ENCODE measurements at regions not wholly inside any gene's neighbourhood (a gene's known extent, or its start where the extent isn't known, plus 50 kb on each side); places are given as distances from the start of the nearest gene placed in this dataset.

DNA sequence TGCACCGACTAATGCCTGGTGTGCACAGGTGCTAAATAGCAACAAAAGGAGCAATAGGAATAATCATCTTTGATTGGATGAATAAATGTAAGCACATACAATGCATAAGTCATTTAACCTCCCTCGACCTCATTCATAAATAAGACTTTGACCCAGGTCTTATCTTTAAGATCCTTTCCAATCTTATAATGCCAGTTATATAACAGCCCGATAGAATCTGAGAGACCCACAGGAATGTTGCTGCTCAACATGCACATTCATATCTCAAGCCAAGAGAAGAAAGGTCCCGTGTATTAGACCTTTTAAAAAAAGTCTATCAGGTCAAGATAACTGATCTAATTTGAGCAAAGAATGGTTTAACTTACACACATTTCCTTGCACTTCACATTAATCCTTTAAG, 146.8 kb upstream of the SOX9 start:
- no peak for DNase-seq (ENCODE audit: low read depth in 2 of 3, low spot score in 1 of 3)

GRCh38 chr17:71975331-71975801, 145.5 kb upstream of the SOX9 start:
- no peak for DNase-seq (ENCODE audit: low read depth in 2 of 3, low spot score in 1 of 3)

GRCh38 chr17:71976011-71976649, 144.7 kb upstream of the SOX9 start:
- no peak for DNase-seq (ENCODE audit: low read depth in 2 of 3, low spot score in 1 of 3)

GRCh38 chr17:71978435-71978834, 142.4 kb upstream of the SOX9 start:
- no peak for DNase-seq (ENCODE audit: low read depth in 2 of 3, low spot score in 1 of 3)

- DNase-seq (ENCODE audit: low read depth in 2 of 3, low spot score in 1 of 3) = no peak
These were observed 140.6 kb upstream of the SOX9 start for GRCh38 chr17:71980171-71980570.

DNA sequence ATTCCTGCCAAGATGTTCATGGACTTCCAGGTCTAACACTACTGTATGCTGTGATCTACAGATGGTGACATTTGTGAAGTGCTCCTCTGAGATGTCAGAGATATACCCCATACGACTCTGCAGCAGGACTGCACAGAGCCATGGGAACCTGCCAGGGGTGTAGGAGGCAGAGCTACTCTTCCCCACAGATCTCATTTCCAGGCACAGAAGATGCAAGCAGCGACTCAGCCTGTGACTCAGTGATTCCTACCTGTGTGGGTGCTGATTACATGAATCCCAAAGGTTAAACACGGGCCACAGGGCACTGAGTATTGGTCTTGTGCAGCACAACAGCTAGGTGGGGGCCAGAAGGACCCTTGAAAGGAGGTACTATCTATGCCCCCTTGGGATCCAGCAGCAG, 137.0 kb upstream of the SOX9 start:
- DNase-seq (ENCODE audit: low read depth in 2 of 3, low spot score in 1 of 3) = peak in 2 of 3 donors; percentile 3 to 12

DNA sequence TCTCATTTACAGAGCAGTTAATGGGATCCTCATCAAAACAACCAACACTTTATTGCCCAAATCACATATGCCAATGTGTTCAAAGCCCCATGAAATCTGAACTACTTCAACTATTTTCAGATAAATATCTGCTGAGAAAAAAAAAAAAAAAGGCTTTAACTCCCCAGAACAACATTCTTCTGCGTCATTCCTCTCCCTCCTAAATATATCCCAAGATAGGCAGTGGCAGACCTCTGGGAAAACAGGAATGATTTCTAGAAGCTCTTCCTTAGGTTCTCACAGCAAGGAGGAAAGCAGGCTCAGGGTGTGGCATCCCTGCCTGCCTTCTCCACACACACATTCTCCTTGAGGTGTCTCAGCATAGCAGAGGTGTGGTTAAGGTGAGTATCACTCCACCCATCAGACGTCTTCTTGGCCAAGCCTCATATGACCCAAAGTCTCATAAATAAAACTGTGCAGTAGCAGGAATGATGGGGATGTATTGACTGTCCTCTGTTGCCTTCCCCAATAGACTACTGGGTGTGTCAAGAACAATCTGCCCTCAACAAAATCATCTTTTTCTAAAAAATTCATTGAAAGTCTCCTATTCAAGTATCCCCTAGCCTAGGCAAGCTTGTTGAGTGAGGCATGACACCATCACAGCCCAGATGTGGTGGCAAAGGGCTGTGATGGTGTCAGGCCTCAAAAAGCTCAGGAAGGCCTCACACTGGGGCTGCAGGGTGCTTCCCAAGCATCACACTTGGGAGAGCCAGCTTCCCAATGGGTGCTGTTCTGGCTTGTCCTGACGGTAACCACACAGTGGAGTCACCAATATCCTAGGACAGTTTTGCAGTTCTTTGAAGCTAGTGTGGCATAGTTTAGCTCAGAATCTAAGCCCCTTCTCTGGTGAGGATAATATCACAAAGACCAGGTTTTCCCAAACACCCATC, 135.4 kb upstream of the SOX9 start:
- DNase-seq (ENCODE audit: low read depth in 2 of 3, low spot score in 1 of 3) = no peak

DNA sequence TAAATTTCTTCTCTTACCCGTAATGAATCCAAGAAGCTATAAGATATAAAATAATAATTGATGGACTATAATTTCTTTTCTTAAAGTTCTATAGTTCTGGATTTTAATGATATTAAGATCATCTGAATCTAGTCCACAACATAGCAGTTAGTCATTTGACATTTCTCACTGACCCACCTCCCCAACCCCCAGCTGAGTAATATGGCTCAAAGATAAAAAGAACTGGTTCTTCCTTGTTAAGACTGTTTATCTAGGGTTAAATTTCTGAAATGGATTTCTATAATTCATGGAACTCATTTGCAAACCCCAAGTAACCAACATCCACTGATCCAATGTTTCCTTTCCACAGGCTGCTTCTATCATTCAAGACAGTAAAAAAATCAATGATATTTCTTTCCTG, 133.9 kb upstream of the SOX9 start:
- DNase-seq (ENCODE audit: low read depth in 2 of 3, low spot score in 1 of 3) = no peak

DNA sequence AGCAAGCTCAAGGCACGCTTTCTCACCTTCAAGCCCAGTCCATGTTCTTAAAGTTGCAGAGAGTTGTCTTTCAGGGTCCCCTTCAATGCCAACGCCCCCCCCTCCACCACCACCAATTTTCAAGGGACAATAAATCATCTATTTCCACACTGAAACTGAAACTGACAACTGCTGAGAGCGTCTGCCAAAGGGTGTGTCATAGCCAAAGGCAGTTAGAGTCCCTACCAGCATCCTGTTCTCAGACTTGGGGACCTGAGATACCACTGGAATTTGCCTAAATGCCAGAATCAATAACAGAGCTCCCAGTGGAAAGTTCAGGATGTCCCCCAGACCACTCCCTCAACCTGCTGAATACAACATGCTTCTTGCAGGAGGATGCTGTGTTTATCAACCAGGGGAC, 133.2 kb upstream of the SOX9 start:
- DNase-seq (ENCODE audit: low read depth in 2 of 3, low spot score in 1 of 3) = no peak

DNA sequence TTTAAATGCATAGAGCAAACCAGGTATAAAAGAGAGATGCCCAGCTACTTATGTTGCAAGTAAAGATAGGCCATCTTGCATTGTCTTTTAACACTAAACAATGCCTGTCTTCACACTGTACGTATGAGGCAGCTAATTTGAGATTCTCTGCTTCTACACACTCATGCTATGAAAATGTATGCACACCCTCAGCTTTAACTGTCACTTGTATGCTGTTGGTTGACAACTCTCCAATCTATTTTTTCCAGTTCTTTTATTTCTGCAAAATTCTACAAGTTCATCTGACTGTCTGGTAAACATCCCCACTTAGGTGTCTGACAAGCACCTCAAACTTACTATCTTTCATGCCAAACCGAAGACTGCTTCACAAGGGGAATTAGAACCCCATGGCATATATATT, 131.7 kb upstream of the SOX9 start:
- DNase-seq (ENCODE audit: low read depth in 2 of 3, low spot score in 1 of 3) = no peak

- no peak for DNase-seq (ENCODE audit: low read depth in 2 of 3, low spot score in 1 of 3)
These were observed 127.5 kb upstream of the SOX9 start for GRCh38 chr17:71993363-71993762.

GRCh38 chr17:71995590-71995989, 125.2 kb upstream of the SOX9 start:
- no peak for DNase-seq (ENCODE audit: low read depth in 2 of 3, low spot score in 1 of 3)

- no peak for DNase-seq (ENCODE audit: low read depth in 2 of 3, low spot score in 1 of 3)
These were observed 116.8 kb upstream of the SOX9 start for GRCh38 chr17:72004011-72004427.

GRCh38 chr17:72004611-72005331, 116.0 kb upstream of the SOX9 start:
- DNase-seq (ENCODE audit: low read depth in 2 of 3, low spot score in 1 of 3) = no peak

DNA sequence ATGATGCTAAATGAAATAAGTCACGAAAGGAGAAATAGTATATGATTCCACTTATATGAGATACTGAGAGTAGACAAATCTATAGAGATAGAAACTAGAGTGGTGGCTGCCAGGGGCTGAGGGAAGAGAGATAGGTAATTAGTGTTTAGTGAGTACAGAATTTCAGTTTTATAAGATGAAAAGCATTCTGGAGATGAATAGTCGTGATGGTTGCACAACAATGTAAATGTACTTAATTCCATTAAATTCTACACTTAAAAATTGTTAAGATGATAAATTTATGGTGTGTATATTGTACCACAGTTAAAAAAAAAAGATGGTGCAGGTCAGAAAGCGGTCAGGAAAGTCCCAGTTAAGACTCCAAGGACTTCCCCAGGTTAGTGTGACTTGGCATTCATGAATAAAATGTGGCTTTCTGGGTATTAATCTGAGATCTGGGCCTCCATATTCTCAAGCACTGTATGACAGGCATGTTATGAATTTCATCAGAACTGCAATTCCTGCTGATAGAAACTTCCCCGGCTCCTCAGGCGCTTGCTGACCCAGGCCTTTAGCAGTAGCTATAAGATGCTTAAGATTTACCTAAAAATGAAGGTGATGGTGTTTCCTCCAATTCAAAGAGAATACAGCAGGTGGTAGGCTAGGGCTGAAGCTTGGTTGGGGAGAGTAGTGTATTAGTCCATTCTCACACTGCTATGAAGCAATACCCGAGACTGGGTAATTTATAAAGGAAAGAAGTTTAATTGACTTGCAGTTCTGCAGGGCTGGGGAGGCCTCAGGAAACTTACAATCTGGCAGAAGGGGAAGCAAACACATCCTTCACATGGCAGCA, 115.3 kb upstream of the SOX9 start:
- no peak for DNase-seq (ENCODE audit: low read depth in 2 of 3, low spot score in 1 of 3)

- no peak for DNase-seq (ENCODE audit: low read depth in 2 of 3, low spot score in 1 of 3)
These were observed 112.5 kb upstream of the SOX9 start for GRCh38 chr17:72008236-72008876.

DNA sequence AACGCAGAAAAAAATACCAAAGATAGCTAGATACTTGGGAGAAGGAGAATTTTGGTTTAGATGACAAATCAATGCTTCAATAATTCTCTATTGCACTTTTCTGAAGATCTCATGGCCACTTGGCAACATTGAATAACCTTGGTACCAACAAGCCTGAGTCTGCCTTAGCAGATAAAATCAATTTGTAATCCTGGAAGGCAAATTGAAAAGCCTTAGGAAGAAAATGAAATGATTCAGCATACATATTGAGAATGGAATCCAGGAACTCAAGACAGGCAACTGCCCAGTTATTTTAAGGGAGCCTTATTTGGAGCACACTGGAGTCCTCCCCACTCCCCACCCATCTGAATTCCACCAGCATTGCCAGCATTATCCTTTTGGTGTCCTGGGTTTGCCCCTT, 109.3 kb upstream of the SOX9 start:
- no peak for DNase-seq (ENCODE audit: low read depth in 2 of 3, low spot score in 1 of 3)

DNA sequence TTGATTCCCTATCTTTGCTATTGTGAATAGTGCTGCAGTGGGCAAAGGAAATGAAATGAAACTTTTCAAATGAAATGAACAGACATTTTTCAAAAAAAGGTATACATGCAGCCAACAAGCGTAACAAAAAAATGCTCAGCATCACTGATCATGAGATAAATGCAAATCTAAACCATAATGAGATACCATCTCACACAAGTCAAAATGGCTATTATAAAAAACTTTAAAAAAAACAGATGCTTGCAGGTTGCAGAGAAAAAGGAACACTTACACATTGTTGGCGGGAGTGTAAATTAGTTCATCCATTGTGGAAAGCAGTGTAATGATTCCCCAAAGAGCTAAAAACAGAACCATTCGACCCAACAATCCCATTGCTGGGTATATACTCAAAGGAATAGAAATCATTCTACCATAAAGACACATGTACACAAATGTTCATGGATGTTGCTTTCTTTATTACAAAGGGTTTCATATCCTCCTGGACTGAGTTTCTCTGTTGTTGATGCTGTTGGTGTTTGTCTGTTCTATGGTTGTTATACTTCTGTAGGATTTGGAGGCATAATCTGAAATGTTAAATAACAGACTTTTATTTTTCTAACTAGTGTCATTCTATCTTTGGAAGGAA, 99.3 kb upstream of the SOX9 start:
- DNase-seq (ENCODE audit: low read depth in 2 of 3, low spot score in 1 of 3) = no peak

- DNase-seq (ENCODE audit: low read depth in 2 of 3, low spot score in 1 of 3) = no peak
These were observed 98.2 kb upstream of the SOX9 start for GRCh38 chr17:72022328-72023275.
